Glomerular endothelial cell (primary cell): ENCODE measurements at regions not wholly inside any gene's neighbourhood (a gene's known extent, or its start where the extent isn't known, plus 50 kb on each side); places are given as distances from the start of the nearest gene placed in this dataset.

ENCODE experiments used
- DNase-seq: peaks from one replicate; pipeline ENCODE4 v3.0.0-alpha.2; 2011; ENCODE audit warnings: low read depth, low spot score; ENCODE audit errors: extremely low read depth

DNA sequence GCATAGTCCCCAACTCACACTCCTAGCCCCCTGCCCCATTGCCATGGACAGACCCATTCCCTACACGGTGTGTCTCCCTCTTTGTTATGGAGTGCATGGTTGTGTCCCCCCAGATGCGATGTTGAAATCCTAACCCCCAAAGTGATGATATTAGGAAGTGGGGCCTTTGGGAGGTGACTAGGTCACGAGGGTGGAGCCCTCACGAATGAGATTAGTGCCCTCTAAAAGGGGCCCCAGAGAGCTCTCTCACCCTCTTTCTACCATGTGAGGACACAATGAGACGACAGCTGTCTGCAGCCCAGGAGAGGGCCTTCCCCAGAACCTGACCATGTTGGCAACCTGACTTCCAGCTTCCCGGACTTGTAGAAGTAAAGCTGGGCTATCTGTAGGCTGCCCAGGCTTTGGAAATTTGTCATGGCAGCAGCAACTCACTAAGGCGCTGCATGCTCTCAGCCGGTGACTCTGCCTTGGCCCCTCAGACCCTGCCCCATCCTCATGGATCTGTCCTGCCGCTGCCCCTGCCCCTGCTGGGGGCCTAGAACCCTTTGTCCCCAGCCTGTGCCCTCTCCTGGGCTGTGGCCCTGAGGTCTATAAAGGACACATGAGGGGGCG is 318.1 kb upstream of the RTL1 start:
- no peak for DNase-seq

DNA sequence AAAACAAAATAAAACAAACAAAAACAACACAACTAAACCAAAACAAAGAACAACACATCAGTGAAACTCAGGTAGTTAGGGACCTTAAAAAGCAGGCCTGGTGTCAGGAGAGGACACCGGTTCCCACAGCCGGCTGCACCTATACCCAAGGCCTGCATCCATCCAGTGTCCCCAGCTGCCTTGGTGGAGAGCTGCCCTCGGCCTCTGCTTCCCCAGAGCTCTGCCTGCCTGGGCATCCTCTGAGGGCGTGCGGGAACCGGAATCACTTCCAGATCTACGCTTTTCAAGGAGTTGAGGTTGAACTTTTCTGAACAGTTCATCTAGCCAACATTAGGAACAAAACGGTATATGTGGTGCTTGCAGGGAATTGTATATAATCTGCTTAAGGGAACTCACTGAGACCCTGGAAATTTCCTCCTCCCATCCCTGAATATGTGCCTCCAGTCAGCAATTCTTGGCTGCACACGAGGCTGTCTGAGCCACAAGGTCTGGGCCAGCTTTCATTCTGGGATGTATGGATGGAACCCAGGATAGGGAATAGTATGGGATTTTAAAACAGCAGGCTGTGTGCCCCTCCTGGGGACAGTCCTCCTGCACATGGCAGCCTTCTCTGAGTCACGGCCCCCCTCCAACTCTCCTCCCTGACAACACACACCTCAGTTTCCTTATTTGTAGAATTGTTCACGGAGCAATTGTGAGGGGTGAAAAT is 319.0 kb upstream of the RTL1 start:
- DNase-seq, result no peak

- DNase-seq, result no peak
These were observed 319.6 kb upstream of the RTL1 start for GRCh38 chr14:101223127-101223526.

GRCh38 chr14:101223561-101224162 is 320.1 kb upstream of the RTL1 start:
- no peak for DNase-seq

DNA sequence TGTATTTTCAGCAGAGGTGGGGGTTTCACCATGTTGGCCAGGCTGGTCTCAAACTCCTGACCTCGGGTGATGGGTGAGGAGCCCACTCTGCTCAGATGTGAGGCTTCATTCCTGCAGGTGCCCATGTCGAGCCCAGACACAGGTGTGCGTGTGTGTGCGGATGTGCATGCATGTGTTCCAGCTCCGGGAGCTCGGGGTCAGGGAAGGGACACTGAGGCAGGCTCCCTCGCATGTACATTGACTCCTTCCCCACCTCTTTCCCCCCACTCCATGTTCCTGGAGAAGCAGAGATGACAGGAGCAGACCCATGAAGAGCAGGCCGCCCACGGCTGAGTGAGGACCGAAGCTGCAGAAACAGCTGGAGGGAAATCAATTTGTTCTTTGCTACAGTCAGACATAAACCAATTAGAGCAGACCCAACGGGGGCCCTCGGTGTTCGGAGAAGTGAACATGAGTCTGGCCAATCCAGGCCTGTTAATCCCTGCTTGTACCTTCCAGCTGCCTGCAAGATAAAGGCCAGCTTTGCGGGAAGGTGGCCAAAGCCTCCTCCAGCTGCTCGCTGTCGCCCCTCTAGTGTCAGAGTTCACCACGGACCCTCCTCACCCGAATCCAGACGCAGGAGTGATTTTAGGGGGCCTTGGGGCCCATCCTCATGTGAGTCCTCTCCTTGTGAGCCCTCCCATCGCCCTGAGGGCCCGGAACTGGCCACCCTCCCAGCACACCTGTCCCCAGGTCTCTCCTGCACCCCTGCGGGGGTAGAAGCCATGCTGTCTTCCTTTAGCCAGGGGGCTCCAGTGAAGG is 321.0 kb upstream of the RTL1 start:
- DNase-seq, result no peak

GRCh38 chr14:101225157-101226152 is 321.9 kb upstream of the RTL1 start:
- no peak for DNase-seq

GRCh38 chr14:101226265-101226602 is 322.7 kb upstream of the RTL1 start:
- no peak for DNase-seq

- DNase-seq, result no peak
These were observed 323.3 kb upstream of the RTL1 start for GRCh38 chr14:101226603-101227425.

GRCh38 chr14:101227611-101228594 is 324.4 kb upstream of the RTL1 start:
- DNase-seq, result no peak

DNA sequence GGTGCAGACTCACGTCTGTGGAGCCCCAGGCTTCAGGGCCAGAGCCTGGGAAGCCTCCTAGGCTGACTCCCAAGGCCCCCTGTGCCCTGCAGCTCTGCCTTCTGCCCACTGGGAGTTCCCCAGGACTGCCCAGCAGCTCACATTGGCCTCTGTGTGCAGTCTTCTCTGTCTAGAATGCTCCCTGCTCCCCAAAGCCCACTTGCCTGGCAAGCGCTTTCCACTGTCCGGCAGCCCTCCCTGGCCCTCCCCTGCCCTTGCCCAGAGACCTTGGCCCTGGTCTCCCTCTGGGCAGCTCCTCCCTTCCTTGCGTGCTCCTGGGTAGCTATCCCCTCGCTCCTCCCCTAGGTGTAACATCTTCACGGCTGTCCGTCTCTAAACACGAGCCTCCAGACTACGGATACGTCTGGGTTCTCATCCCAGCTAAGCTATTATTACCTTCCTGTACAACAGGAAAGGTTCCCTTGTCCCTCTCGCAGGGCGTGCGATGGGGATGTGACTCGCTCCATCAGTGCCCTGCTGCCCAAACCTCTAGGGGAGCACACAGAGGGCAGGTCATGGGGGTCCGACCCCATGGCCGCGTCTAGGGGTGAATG is 325.5 kb upstream of the RTL1 start:
- DNase-seq, result no peak

DNA sequence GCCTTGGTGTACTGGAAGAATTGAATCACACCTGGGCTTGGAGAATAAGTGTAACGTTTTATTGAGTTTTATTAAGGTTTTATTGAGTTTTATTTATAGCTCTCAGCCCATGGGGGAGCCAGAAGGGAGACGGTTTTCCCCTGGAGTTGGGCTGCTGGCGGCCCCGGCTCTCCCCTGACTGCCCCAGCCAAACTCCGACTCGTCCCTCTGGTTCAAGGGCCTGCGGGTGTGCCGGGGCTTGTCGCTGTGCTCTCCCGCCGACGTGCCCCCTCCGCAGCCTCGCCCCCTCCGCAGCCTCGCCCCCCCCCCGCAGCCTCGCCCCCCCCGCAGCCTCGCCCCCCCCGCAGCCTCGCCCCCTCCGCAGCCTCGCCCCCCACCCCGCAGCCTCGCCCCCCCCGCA is 326.1 kb upstream of the RTL1 start:
- no peak for DNase-seq

DNA sequence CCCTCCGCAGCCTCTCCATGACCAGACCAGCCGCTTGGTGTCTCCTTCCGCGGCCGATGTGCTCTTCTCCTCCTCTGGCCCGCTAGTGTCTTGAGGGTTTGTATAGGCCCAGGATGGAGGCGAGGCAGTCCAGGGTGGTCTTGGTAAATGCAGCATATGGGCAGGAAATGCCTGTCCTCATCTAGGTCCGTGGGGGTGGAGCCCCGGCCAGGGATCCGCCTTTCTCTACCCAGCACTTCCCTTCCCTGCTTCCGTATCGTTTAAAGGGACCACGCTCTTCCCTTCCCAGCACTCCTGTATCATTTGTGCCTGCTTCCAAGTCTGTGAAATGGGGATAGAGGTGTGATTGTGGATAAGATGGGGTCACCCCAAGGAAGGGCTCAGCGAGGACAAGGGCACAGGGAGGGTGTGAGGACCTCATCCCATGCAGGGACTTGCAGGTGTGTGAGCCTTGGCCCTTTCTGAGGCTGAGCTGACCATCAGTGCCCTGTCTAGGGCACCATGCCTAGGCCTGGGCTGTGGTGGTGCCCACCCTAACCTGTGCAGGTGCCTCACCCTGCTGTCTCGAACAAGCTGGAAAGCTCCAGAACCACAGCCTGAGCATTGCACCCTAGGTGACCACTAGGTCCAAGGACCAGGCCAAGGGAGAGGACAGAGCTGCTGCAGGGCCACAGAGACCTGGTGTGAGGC is 326.8 kb upstream of the RTL1 start:
- DNase-seq, result no peak

DNA sequence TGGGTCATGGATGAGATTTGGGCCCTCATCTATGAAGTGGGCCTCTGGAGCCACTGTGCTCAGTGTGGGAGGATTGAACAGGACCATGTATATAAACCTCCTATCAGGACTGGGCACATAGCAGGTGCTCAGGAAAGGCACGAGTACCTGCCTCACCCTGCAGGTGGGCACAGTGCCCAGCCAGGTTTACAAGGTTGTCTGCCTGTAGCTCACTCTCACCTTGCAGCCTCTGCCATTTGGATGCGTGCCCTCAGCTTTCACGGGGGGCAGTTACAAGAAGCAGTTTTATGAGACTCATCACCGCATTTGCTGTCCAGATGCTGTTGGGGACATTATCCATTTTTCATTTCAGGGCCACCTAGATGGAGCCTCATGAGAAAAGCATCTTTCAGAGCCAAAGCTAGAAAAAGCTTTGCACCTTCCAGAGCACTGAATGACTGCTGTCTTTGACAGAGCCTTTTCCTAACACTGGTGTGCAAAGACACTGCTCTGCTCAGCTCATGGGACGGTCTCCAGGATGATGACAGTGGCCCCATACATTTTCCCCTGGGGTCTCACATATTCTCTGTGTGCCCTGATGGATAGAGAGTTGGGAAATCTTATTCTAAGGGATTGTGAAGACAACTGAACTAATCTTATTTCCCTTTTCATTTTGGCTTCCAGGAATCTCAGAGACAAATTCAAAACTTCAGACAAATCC is 327.5 kb upstream of the RTL1 start:
- no peak for DNase-seq

DNA sequence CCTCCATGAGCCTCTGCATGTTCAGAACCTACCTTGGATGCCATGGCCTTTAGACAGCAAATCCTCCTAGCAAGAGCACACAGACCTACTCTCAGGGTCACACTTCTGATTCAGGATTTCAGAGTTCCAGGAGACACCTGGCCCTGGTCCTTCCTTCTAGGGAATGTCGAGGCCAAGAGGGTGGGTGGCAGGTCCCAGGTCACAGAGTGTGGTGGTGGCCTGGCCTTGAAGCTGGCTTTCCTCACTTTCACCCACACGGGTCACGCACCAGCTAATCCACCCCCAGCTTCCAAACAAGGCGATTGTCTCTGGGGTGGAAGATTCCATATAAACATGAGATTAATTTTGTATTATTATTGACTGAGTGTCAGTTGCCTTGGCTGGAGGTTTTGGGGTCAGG is 328.3 kb upstream of the RTL1 start:
- no peak for DNase-seq

DNA sequence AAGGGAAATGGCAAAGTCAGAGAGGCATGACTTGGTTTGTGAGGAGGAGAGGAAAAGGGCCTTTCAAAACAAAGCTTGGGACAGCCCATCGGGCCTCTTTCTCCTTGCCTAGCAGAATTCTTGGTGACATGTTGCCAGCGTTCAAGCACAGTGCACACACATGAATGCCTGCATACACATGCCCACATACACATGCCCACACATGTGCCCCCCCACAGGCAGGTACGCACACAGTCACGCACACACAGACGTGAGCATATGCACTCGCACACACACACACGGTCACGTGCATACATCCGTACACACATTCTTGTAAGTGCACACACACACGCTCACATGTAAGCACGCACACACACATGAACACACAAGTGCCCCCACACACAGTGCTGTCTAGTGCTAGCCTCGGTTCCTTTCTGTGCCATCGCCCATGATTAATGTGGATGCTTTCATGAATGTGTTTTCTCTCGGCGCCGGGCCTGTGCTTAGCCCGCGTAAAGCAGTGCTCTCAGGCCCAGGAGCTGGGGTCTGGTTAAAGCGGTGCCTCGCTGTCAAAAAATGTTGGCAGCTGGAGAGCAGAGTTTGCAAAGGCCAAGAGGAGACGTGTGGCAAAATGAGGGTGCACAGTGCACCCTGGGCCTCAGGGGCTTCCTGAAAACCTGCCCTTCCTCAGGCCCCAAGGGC is 328.8 kb upstream of the DIO3 start:
- no peak for DNase-seq

- no peak for DNase-seq
These were observed 328.3 kb upstream of the DIO3 start for GRCh38 chr14:101233021-101233366.
